NCI-H345 (cell line): ENCODE measurements at regions not wholly inside any gene's neighbourhood (a gene's known extent, or its start where the extent isn't known, plus 50 kb on each side); places are given as distances from the start of the nearest gene placed in this dataset.

Experiments used
- DNase-seq: peaks from one replicate; lab custom pipeline; 2025; lab: John Stamatoyannopoulos, UW

DNA sequence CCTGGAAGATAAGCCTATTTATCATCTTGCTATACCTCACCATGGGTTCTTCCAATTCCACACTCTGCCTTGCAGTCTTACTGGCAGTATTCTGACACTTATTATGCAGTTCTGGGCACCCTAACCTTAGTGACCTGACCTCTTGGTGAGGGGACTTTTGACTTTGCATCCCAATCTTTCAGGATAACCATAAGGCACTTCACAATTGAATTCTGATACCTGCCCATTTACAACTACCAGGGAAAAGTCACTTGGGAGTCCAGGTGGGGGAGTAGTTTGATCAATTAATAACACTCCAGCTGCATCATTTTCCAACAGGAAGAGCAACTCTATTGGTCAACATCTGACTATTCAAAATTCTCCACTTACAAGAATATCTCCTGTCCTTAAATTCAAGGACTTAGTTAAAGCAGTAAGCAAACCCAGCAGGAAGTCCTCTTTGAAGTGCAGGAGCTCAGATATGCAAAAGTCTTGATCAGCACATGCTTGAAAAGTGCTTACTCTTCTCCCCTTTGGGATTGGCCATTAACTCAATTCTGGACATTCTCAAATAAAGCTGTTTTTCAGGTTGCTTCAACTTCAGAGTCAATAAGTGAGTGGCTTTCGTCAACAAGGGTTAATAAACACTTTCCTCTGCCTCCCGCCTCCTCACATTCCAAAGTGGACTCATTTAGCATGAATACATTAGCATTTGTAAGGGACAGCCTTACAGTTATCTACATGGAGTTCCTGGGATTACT is 177.4 kb upstream of the NRIP1 start:
- DNase-seq: no peak

DNA sequence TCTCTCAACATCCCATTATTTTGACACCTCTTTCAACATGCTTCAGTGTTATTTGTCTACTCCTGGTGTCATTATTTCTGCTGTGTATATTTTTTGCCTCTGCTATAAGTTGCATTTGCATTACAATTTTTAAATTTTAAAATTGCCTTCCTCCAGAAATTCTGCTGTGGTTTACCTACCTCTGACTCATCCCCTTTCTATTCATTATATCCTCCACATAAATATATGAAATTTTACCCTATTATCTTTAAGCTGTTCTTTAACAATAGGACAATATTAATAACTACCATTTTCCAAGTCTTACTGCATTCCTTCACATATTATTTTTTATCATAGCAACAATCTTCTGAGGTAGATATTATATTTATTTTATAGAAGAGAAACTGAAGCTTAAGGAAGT is 178.1 kb upstream of the NRIP1 start:
- DNase-seq: no peak

- no peak for DNase-seq
These were observed 178.6 kb upstream of the NRIP1 start for GRCh38 chr21:15243406-15243805.

GRCh38 chr21:15247613-15248012 is 182.8 kb upstream of the NRIP1 start:
- DNase-seq: no peak

DNA sequence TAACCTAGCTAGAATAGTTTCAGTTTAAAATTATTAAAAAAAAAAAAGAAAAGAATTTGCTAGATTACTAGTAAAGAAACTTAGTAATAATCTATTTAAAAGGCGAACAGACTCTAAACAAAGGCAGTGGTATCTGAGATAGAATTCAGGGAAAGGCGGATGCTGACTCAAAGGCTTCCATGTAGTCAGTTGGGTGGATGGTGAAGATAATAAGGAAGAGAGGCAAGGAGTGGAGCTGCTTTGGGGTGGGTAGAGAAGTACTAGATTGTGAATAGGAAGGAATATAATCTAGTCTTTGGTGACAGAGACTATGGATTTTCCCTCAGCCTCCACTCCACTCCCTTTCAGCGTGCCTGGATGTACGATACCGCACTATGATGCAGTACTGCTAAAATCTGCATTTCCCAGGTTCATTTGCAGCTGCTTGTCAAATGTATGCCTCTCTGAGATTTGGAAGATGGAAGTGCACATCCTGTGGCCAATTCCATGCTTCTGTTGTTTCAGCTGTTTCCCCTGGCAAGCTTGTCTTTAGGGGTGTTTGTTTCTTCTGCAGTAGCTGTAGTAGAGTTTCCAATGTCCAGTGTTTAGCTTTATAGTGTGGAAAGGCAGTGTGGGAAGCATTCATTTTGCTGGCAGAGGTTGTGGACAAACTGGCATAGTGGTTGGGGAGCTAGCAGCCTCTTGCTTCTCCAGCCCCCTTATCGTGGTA is 184.6 kb upstream of the NRIP1 start:
- no peak for DNase-seq

DNA sequence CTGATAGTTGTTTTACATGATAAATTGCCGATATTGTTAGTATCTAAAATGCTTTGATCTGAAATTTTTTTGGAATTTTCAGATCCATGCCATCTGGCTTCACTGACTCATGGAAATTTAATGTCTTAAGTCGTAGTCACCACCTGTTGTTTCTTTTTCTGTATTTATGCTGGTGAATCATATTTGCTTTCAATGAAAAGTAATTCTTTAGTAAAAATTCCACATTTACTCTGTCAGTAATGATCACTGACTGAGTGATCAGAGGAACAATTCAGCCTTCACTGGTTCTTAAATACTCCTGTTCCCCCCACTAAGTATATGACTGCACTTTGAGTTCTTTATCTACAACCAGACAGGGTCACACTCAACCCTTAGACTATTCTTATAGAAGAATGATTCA is 185.6 kb upstream of the NRIP1 start:
- DNase-seq: no peak

DNA sequence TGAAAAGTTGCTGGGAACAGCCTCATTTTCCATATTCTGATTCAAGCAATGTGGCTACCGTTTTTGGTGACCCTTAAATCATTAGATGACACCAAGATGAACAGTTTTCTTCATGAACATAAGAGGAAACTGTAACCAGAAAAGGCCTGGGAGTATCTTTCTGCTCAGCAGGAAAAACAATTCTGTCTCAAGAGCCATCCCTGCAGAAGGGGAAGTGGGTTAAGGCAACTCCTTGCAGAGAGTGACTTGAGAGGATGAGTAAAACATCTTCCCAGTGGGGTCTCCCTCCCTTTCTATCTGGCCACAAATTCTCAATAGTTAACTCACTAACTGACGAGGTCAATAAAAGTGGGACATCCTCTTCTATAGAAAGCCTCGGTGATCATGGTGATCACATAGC is 187.6 kb upstream of the NRIP1 start:
- DNase-seq: no peak

- no peak for DNase-seq
These were observed 189.3 kb upstream of the NRIP1 start for GRCh38 chr21:15254111-15254510.

GRCh38 chr21:15255261-15255660 is 190.5 kb upstream of the NRIP1 start:
- DNase-seq: no peak

GRCh38 chr21:15255763-15256162 is 191.0 kb upstream of the NRIP1 start:
- DNase-seq: no peak

GRCh38 chr21:15256996-15257395 is 192.2 kb upstream of the NRIP1 start:
- no peak for DNase-seq

DNA sequence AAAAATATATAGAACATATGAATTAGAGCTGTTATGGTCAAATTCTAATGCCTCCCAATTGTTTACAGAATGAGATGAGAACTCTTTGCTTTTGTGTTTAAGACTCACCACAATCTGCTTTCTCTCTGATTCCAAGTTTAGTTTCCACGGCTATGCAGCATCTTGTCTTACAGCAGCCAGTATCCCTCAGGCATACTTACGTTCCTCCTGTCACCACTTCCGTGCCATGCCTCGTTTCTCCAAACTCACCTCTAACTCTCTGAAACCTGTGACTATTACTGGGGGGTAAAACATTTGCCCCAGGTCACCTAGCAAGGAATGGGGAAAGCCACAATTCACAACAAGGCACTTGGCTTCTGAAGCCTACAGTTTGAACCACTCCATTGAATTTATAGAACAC is 192.8 kb upstream of the NRIP1 start:
- DNase-seq: no peak

GRCh38 chr21:15259824-15260223 is 195.0 kb upstream of the NRIP1 start:
- DNase-seq: no peak

- DNase-seq: no peak
These were observed 195.8 kb upstream of the NRIP1 start for GRCh38 chr21:15260604-15261003.

DNA sequence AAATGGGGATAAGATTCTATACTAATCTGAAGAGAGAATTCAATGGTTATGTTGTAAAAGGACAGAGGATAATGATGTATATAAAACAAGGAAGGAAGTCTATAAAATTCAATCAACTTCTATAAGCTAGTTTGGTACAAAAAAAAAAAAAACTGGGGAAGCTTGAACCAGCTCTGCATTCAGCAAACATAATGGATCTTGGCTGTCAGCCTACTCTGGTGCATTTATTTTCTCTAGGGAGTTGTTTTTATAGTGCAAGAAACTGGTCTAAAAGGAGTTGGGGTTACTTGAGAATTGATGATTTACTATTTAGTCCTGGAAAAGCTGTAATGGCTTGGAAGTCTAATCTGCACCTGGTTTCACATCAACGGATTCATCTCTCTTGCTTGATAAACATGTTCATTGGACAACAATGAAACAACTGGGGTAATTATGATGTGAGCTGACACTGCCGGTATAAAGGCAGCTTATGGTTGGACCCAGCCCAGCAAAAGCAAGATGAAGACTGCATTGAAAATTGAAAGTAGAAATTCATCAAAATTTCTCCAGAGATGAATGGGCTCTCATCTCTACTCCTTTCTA is 199.4 kb upstream of the NRIP1 start:
- DNase-seq: no peak

DNA sequence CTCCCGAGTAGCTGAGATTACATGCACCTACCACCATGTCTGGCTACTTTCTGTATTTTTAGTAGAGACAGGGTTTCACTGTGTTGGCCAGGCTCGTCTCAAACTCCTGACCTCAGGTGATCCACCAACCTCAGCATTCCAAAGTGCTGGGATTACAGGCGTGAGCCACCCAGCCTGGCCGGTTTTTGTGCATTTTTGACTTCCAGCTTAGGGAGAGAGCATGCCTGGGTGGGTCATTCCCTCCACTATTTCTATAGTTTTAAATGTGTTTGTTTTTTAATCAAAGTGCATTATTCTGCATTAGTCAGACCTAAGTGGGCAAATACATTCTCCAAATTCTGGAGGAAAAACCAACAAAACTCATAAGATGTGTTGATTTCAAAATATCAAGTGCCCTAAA is 207.4 kb upstream of the NRIP1 start:
- no peak for DNase-seq

- no peak for DNase-seq
These were observed 207.8 kb upstream of the NRIP1 start for GRCh38 chr21:15272591-15272990.

DNA sequence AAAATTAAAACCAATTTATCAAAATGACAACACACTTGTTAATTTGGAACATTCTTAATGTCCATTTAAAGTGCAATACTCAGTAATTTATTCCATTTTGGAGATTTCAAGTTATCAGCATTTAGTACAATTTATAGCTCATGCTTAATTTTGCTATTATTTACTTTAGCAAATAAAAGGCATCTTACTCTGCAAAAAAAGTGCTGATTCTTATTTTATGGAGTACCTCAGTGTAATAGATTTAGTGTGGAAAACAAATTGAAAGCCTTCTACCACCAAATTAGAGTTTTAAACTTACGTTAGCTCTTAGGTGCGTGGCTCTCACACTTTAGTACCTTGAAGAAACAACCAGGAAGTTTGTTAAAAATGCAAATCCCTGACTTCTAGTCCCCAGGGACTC is 208.4 kb upstream of the NRIP1 start:
- DNase-seq: no peak

GRCh38 chr21:15274701-15275485 is 210.1 kb upstream of the NRIP1 start:
- no peak for DNase-seq

GRCh38 chr21:15275615-15276235 is 210.9 kb upstream of the NRIP1 start:
- DNase-seq: no peak

DNA sequence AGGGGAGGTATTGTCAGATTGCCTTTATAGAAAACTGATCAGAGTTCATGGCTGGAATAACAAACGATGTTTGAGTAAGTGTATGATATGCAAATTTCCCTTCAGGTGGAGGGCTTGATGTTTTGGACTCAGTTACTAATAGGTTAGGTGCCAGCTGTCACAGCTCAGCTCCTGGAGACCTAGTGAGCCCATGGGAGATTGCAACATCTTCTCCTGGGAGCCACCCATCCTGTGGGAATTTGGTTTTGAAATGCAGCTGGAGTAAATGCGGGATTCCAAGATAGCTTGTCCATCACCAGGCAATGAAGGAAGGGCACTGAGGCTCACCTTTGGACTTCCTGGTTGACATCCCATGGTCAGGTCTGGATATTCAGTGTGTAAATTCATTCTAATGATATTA is 211.4 kb upstream of the NRIP1 start:
- DNase-seq: no peak

DNA sequence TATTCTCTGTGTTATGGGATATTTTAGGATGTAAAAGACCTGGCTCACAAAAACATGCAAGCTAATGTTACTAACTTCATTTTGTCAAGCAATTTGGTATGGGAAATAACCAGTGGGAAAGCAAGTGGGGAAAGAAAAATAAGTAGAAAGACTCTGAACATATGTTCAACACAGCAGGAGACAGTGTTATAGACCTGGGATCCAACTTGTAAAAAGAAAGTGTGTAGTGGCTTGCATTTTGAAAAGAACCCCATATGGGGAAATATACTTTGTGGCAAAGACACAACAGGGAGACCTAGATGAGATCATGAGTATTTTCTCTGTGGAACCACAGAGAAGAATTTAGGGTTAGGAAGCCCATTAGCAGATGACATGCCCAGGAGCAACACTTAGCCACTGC is 212.7 kb upstream of the NRIP1 start:
- DNase-seq: no peak
